ENCODE measurements at regions not wholly inside any gene's neighbourhood (a gene's known extent, or its start where the extent isn't known, plus 50 kb on each side); places are given as distances from the start of the nearest gene placed in this dataset.

GRCh38 chr11:11081776-11082175 lies 223.9 kb upstream of the ZBED5 start:
- 52% methylated on average over 4 of the region's 4 CpGs; no CpG with 5 or more reads in 1 of the 2 experiments for WGBS, 2 experiments (ENCODE audit: extremely low coverage in 1 of 2, insufficient coverage in 1 of 2, insufficient read length in 1 of 2, insufficient replicate concordance in 2 of 2, low coverage in 1 of 2, low lambda C conversion rate in 2 of 2, missing lambda C conversion rate in 1 of 2)
- no peak overlapping the region for H3K14ac ChIP-seq (ENCODE audit: insufficient read length)
- no peak overlapping the region for H2AK5ac ChIP-seq (ENCODE audit: low read depth, low read length)
- no peak overlapping the region for H3K27ac ChIP-seq (ENCODE audit: low read depth, low read length)
- peak overlapping the region in 1 of 2 experiments; percentile 33; a peak in 1 of 4 replicates for H3K4me2 ChIP-seq (ENCODE audit: insufficient read depth in 1 of 2, low read depth in 2 of 2, low read length in 2 of 2)
- peak overlapping the region; percentile 49; the same call in 1 of the 2 replicates for H2BK20ac ChIP-seq (ENCODE audit: low read length)
- no peak overlapping the region for H2AFZ ChIP-seq (ENCODE audit: low read length)
- H2BK12ac ChIP-seq (ENCODE audit: low read depth, low read length) = no peak overlapping the region
- H3K56ac ChIP-seq (replicated peaks; ENCODE audit: insufficient read length, low read depth, low read length) = no peak overlapping the region
- H3K79me2 ChIP-seq (ENCODE audit: control insufficient read depth in 1 of 2, insufficient read depth in 2 of 2, low read length in 2 of 2) = no peaks in the 10 kb centered on the region
- no peaks in the 10 kb centered on the region for H3K23me2 ChIP-seq (ENCODE audit: low read depth, low read length)
- H2BK120ac ChIP-seq (replicated peaks; ENCODE audit: low read depth, low read length) = peak overlapping the region; percentile 36
- POLR2A ChIA-PET (ENCODE audit: partially characterized antibody) = interaction anchor here (0.7 to 1.4 kb wide), 3 partner anchors 12 to 273 kb away, joined by 3 to 4 read pairs (median 3); partner anchors contain the start of gene EIF4G2
- no peak overlapping the region for H4K5ac ChIP-seq (ENCODE audit: insufficient read length, low read depth, low read length)
- H3K18ac ChIP-seq (ENCODE audit: extremely low read depth, low read length) = no peak overlapping the region
- CTCF ChIA-PET (ENCODE audit: partially characterized antibody) = interaction anchor here (0.7 to 5.9 kb wide), 7 partner anchors 11 to 249 kb away, joined by 3 to 60 read pairs (median 5); no protein-coding TSS in a partner anchor
- peak overlapping the region; percentile 50 for H3K4ac ChIP-seq (replicated peaks; ENCODE audit: insufficient read length, low read depth, low read length)
- FAIRE-seq = no peak
- H3K9ac ChIP-seq (replicated peaks in 1 of 4; ENCODE audit: extremely low read depth in 1 of 4, low read depth in 3 of 4, low read length in 3 of 4) = no peak overlapping the region
- no peak overlapping the region for H2BK5ac ChIP-seq (ENCODE audit: low read depth, low read length)
- no peaks in the 10 kb centered on the region; a peak in 1 of 7 replicates for H3K27me3 ChIP-seq (replicated peaks in 1 of 4; ENCODE audit: control insufficient read depth in 3 of 4, extremely low read depth in 1 of 4, insufficient read depth in 3 of 4, low read length in 3 of 4)
- H4K8ac ChIP-seq (ENCODE audit: extremely low read depth, insufficient read depth, low read length) = no peak overlapping the region
- H3K23ac ChIP-seq (ENCODE audit: insufficient read length) = no peak overlapping the region
- DNase-seq (ENCODE audit: low read depth in 1 of 2, low spot score in 2 of 2) = no peak
- no peaks in the 10 kb centered on the region for H4K20me1 ChIP-seq (replicated peaks in 1 of 2; ENCODE audit: control insufficient read depth in 1 of 2, insufficient read depth in 2 of 2, low read length in 2 of 2)
- H3K9me3 ChIP-seq (ENCODE audit: insufficient read depth in 2 of 2, low read depth in 1 of 2, low read length in 1 of 2) = no peaks in the 10 kb centered on the region
- no peak overlapping the region for H2BK15ac ChIP-seq (ENCODE audit: low read length)
- no peak overlapping the region for H4K91ac ChIP-seq (replicated peaks; ENCODE audit: insufficient read length, low read length)
- H3K36me3 ChIP-seq (ENCODE audit: control insufficient read depth in 2 of 4, insufficient read depth in 4 of 4, low read length in 3 of 4) = no peaks in the 10 kb centered on the region
- H3K4me3 ChIP-seq (ENCODE audit: extremely low read depth in 1 of 4, insufficient read depth in 2 of 4, low read depth in 3 of 4, low read length in 4 of 4) = no peak overlapping the region
- no peaks in the 10 kb centered on the region for H3K79me1 ChIP-seq (ENCODE audit: low read depth, low read length)
- peaks cover 0 to 15% (median 9%) of the 10 kb centered on the region in 4 experiments; a peak in 5 of 7 replicates for H3K4me1 ChIP-seq (replicated peaks in 1 of 4; ENCODE audit: control insufficient read depth in 3 of 4, insufficient read depth in 4 of 4, low read length in 3 of 4)
- no peak for TF ChIP-seq YY1 (IDR thresholded peaks at IDR 0.05; ENCODE audit: low read depth, low read length)
- TF ChIP-seq CTCF (IDR thresholded peaks at IDR 0.05; ENCODE audit: control extremely low read depth in 1 of 3, insufficient read depth in 1 of 3, low read depth in 1 of 3, low read length in 3 of 3) = peak in 1 of 3 experiments; percentile 1; a peak in 1 of 4 replicates
- TF ChIP-seq BRCA1 (IDR thresholded peaks at IDR 0.05; ENCODE audit: low read depth, low read length) = no peak
- TF ChIP-seq FOSL1 (IDR thresholded peaks at IDR 0.05; ENCODE audit: insufficient read depth, low read depth, low read length) = no peak
- peak; percentile 7; the same call in 1 of the 2 replicates for TF ChIP-seq E2F6 (IDR thresholded peaks at IDR 0.05)
- no peak for TF ChIP-seq TEAD4 (IDR thresholded peaks at IDR 0.05; ENCODE audit: low read depth, low read length)
- no peak for TF ChIP-seq SP4 (IDR thresholded peaks at IDR 0.05; ENCODE audit: low read length)
- TF ChIP-seq CREB1 (IDR thresholded peaks at IDR 0.05) = no peak
- no peak for TF ChIP-seq RBBP5 (IDR thresholded peaks at IDR 0.05; ENCODE audit: borderline replicate concordance, low read depth, low read length)
- TF ChIP-seq CHD1 (IDR thresholded peaks at IDR 0.05; ENCODE audit: low read depth, low read length) = no peak
- TF ChIP-seq ZNF274 (IDR thresholded peaks at IDR 0.05; ENCODE audit: borderline replicate concordance, extremely low read depth, low read length) = no peak
- no peak for TF ChIP-seq CBX5 (IDR thresholded peaks at IDR 0.05; ENCODE audit: low read depth, low read length)

All from H1 (cell line).